ENCODE measurements at regions not wholly inside any gene's neighbourhood (a gene's known extent, or its start where the extent isn't known, plus 50 kb on each side); places are given as distances from the start of the nearest gene placed in this dataset.
"Not testable (repeated sequence)": the region's sequence is repeated elsewhere in the genome, so short reads cannot be mapped to it uniquely, and the experiment has no call there.

- no peak for TF ChIP-seq CTCF (conservative IDR thresholded peaks at IDR 0.05; ENCODE audit: low read depth)
- ChIA-PET CTCF (interaction anchor here (0.6 to 0.7 kb wide), 2 partner anchors 204 to 316 kb away, joined by 5 to 7 read pairs; no protein-coding TSS in a partner anchor), POLR2A (ENCODE audit: low non-redundant PET) (no interaction called here)
- no peak overlapping the region for H3K27ac ChIP-seq
- no peak for DNase-seq (ENCODE audit: low spot score)
Measured at GRCh38 chr6:135555550-135555949, 58.0 kb upstream of the AHI1 start.

- H3K27ac ChIP-seq = no peak overlapping the region
- ChIA-PET POLR2A (ENCODE audit: low non-redundant PET) (no interaction called here), CTCF (no interaction called here)
- TF ChIP-seq CTCF (conservative IDR thresholded peaks at IDR 0.05; ENCODE audit: low read depth) = no peak
- no peak for DNase-seq (ENCODE audit: low spot score)
Measured at GRCh38 chr6:135557582-135557981, 60.0 kb upstream of the AHI1 start.

- H3K27ac ChIP-seq; DNase-seq (ENCODE audit: low spot score); CTCF ChIA-PET; POLR2A ChIA-PET (ENCODE audit: low non-redundant PET): not testable (repeated sequence)
Measured at GRCh38 chr6:135565605-135566004, 68.1 kb upstream of the AHI1 start.

- no peak overlapping the region for H3K27ac ChIP-seq
- CTCF ChIA-PET = no interaction called here
- POLR2A ChIA-PET (ENCODE audit: low non-redundant PET) = no interaction called here
- DNase-seq (ENCODE audit: low spot score) = no peak
- TF ChIP-seq CTCF (conservative IDR thresholded peaks at IDR 0.05; ENCODE audit: low read depth) = no peak
Measured at GRCh38 chr6:135566311-135567068, 69.0 kb upstream of the AHI1 start.

GRCh38 chr6:135567375-135568083 lies 70.0 kb upstream of the AHI1 start:
- no peak overlapping the region for H3K27ac ChIP-seq
- POLR2A ChIA-PET (ENCODE audit: low non-redundant PET) = no interaction called here
- CTCF ChIA-PET = interaction anchor here (1.1 kb wide), 1 partner anchor 15 kb away, joined by 3 read pairs; no protein-coding TSS in a partner anchor
- TF ChIP-seq CTCF (conservative IDR thresholded peaks at IDR 0.05; ENCODE audit: low read depth) = no peak
- no peak for DNase-seq (ENCODE audit: low spot score)

GRCh38 chr6:135568379-135568778 lies 70.8 kb upstream of the AHI1 start:
- TF ChIP-seq CTCF (conservative IDR thresholded peaks at IDR 0.05; ENCODE audit: low read depth) = no peak
- ChIA-PET CTCF (interaction anchor here (0.6 to 1.1 kb wide), 2 partner anchors 14 to 350 kb away, joined by 3 read pairs; no protein-coding TSS in a partner anchor), POLR2A (ENCODE audit: low non-redundant PET) (no interaction called here)
- no peak overlapping the region for H3K27ac ChIP-seq
- no peak for DNase-seq (ENCODE audit: low spot score)

- no peak for TF ChIP-seq CTCF (conservative IDR thresholded peaks at IDR 0.05; ENCODE audit: low read depth)
- CTCF ChIA-PET = interaction anchor here (0.6 kb wide), 1 partner anchor 37 kb away, joined by 4 read pairs; no protein-coding TSS in a partner anchor
- no peak overlapping the region for H3K27ac ChIP-seq
- POLR2A ChIA-PET (ENCODE audit: low non-redundant PET) = no interaction called here
- DNase-seq (ENCODE audit: low spot score) = no peak
Measured at GRCh38 chr6:135572051-135572450, 74.5 kb upstream of the AHI1 start.
